ENCODE measurements at regions not wholly inside any gene's neighbourhood (a gene's known extent, or its start where the extent isn't known, plus 50 kb on each side); places are given as distances from the start of the nearest gene placed in this dataset.

- no peak for DNase-seq (ENCODE audit: low read depth)
These were observed 55.8 kb downstream of the IGF2 start for GRCh38 chr11:2083411-2083810.

GRCh38 chr11:2077061-2077802 is 62.0 kb downstream of the IGF2 start:
- peak; percentile 67 for DNase-seq (ENCODE audit: low read depth)

GRCh38 chr11:2076441-2076840 is 62.7 kb downstream of the IGF2 start:
- no peak for DNase-seq (ENCODE audit: low read depth)

- DNase-seq (ENCODE audit: low read depth) = no peak
These were observed 64.8 kb downstream of the IGF2 start for GRCh38 chr11:2074266-2074825.

GRCh38 chr11:2072551-2073261 is 66.5 kb downstream of the IGF2 start:
- no peak for DNase-seq (ENCODE audit: low read depth)

- DNase-seq (ENCODE audit: low read depth) = no peak
These were observed 67.3 kb downstream of the IGF2 start for GRCh38 chr11:2071748-2072385.

All from RPMI7951 (cell line).